HCT116 (cell line): ENCODE measurements at regions not wholly inside any gene's neighbourhood (a gene's known extent, or its start where the extent isn't known, plus 50 kb on each side); places are given as distances from the start of the nearest gene placed in this dataset.

Experiments used
- CEBPB ChIP-seq: IDR thresholded peaks from 2 replicates; pipeline ENCODE4 v1.6.1; 2012; ENCODE audit warnings: low read depth
- EGR1 ChIP-seq: IDR thresholded peaks from 2 replicates; pipeline ENCODE4 v1.6.1; 2012; ENCODE audit warnings: low read depth
- FOSL1 ChIP-seq: IDR thresholded peaks from 2 replicates; pipeline ENCODE4 v1.6.1; 2012; ENCODE audit warnings: low read depth
- POLR2AphosphoS5 ChIP-seq: IDR thresholded peaks from 2 replicates; pipeline ENCODE4 v1.6.1; 2011; ENCODE audit warnings: mild to moderate bottlenecking, low read depth, low read length, moderate library complexity
- RAD21 ChIP-seq: IDR thresholded peaks from 2 replicates; pipeline ENCODE4 v1.6.1; 2012; ENCODE audit warnings: low read depth, mild to moderate bottlenecking
- YY1 ChIP-seq: IDR thresholded peaks from 2 replicates; pipeline ENCODE4 v1.6.1; 2011; ENCODE audit warnings: low read length, low read depth, moderate library complexity, mild to moderate bottlenecking; ENCODE audit not compliant: insufficient replicate concordance; ENCODE audit errors: extremely low read depth
- ZNF274 ChIP-seq: fragments of 200-500 bp; sonication (Bioruptor generic); IDR thresholded peaks from 2 replicates; pipeline ENCODE4 v1.6.1; 2014; ENCODE audit warnings: mild to moderate bottlenecking, low read depth, low read length, inconsistent platforms
- TF ChIP-seq, protein P1 (sequence below): IDR thresholded peaks from 2 replicates; pipeline ENCODE4 v1.6.1; 2012
- TF ChIP-seq, protein P2 (sequence below), 3 experiments: fragments of 200-600 bp in 1 of 3; sonication (generic) in 1 of 3; IDR thresholded peaks in 2 of 3; conservative IDR thresholded peaks in 1 of 3; 2 replicates each; pipeline ENCODE4 v1.5.1; 2012 to 2017; ENCODE audit warnings: low read depth in 2 of 3, low read length in 2 of 3, antibody characterized with exemption in 1 of 3, borderline replicate concordance in 1 of 3, control low read depth in 1 of 3, mild to moderate bottlenecking in 1 of 3, mixed read lengths in 1 of 3, mixed run types in 1 of 3, moderate library complexity in 1 of 3; ENCODE audit not compliant: insufficient read depth in 1 of 3

DNA sequence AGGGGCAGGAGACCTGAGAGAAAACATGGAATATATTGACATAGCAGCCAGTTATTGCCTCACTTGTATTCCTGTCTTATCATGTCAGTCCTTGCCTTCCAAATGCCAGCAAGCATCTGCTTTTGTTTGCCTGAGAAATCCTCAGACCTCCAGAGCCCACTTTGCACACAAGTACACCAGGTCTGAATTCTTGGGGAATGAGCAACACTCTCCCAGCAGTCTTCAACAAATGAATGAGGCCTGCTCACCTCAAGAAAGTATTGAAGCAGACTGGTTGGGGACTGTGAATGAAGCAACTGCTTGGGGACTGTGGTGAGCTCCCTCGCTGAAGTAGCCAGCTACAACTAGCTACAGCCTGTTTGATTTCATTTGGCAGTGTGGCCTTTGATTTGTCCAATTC, 172.8 kb upstream of the SPTLC3 start:
- TF ChIP-seq, protein P1, sequence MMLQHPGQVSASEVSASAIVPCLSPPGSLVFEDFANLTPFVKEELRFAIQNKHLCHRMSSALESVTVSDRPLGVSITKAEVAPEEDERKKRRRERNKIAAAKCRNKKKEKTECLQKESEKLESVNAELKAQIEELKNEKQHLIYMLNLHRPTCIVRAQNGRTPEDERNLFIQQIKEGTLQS, result no peak
- TF ChIP-seq, protein P2, sequence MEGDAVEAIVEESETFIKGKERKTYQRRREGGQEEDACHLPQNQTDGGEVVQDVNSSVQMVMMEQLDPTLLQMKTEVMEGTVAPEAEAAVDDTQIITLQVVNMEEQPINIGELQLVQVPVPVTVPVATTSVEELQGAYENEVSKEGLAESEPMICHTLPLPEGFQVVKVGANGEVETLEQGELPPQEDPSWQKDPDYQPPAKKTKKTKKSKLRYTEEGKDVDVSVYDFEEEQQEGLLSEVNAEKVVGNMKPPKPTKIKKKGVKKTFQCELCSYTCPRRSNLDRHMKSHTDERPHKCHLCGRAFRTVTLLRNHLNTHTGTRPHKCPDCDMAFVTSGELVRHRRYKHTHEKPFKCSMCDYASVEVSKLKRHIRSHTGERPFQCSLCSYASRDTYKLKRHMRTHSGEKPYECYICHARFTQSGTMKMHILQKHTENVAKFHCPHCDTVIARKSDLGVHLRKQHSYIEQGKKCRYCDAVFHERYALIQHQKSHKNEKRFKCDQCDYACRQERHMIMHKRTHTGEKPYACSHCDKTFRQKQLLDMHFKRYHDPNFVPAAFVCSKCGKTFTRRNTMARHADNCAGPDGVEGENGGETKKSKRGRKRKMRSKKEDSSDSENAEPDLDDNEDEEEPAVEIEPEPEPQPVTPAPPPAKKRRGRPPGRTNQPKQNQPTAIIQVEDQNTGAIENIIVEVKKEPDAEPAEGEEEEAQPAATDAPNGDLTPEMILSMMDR (IDR thresholded peaks at IDR 0.05 in 2 of 3, conservative IDR thresholded peaks at IDR 0.05 in 1 of 3; ENCODE audit: borderline replicate concordance in 1 of 3, insufficient read depth in 1 of 3, low read depth in 2 of 3, low read length in 2 of 3), result no peak
- TF ChIP-seq ZNF274 (no peak), POLR2AphosphoS5 (no peak), RAD21 (no peak), FOSL1 (no peak), EGR1 (no peak), YY1 (no peak), CEBPB (no peak)
